Osteocyte (in vitro differentiated cells): ENCODE measurements at regions not wholly inside any gene's neighbourhood (a gene's known extent, or its start where the extent isn't known, plus 50 kb on each side); places are given as distances from the start of the nearest gene placed in this dataset.
A peak's percentile ranks its signal among the peaks of the same experiment; 100 is the strongest.

Experiments used
- DNase-seq: peaks from one replicate; pipeline ENCODE4 v3.0.0; 2021; ENCODE audit warnings: mixed read lengths; ENCODE audit not compliant: unreplicated experiment; ENCODE audit errors: extremely low spot score
- H3K27ac Mint-ChIP-seq: one replicate; pipeline ENCODE4 v1.8.0; 2021; ENCODE audit warnings: mild to moderate bottlenecking, mixed read lengths; ENCODE audit not compliant: unreplicated experiment
- H3K27me3 Mint-ChIP-seq: one replicate; pipeline ENCODE4 v1.8.0; 2021; ENCODE audit warnings: mixed read lengths; ENCODE audit not compliant: unreplicated experiment
- H3K36me3 Mint-ChIP-seq: one replicate; pipeline ENCODE4 v1.8.0; 2021; ENCODE audit warnings: mixed read lengths; ENCODE audit not compliant: unreplicated experiment
- H3K4me1 Mint-ChIP-seq: one replicate; pipeline ENCODE4 v1.8.0; 2021; ENCODE audit warnings: mixed read lengths; ENCODE audit not compliant: unreplicated experiment
- H3K4me3 Mint-ChIP-seq: one replicate; pipeline ENCODE4 v1.8.0; 2021; ENCODE audit warnings: mild to moderate bottlenecking, moderate library complexity, mixed read lengths; ENCODE audit not compliant: unreplicated experiment
- H3K9me3 Mint-ChIP-seq: one replicate; pipeline ENCODE4 v1.8.0; 2021; ENCODE audit warnings: mixed read lengths; ENCODE audit not compliant: unreplicated experiment
- CTCF ChIP-seq: fragments of 200-600 bp; sonication (generic); IDR thresholded peaks from 2 replicates; pipeline ENCODE4 v1.5.0; 2021; ENCODE audit warnings: antibody characterized with exemption, mild to moderate bottlenecking, moderate library complexity

DNA sequence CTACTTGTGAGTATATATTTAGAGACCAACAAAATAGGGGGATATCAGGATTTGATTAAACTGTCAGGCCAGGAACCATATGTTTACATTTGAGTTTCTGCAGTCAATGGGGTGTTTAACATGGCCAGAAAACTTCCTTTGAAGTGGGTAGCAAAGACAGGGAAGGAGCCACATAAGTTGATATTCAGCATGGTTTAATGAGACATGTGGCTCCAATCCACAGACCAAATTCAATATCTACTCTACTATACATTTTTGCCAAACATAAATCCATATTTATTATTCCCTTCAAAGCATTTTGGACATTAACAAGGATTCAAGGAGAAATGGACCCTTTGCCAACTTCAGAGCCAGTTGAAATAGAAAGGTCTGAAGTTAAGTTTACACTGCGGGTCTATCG, 99.8 kb downstream of the TAF11L14 start:
- H3K4me1 Mint-ChIP-seq = peaks cover 46% of the 10 kb centered on the region
- H3K4me3 Mint-ChIP-seq = no peak overlapping the region
- peaks cover 10% of the 10 kb centered on the region for H3K9me3 Mint-ChIP-seq
- no peaks in the 10 kb centered on the region for H3K27me3 Mint-ChIP-seq
- no peak overlapping the region for H3K27ac Mint-ChIP-seq
- no peak for DNase-seq
- no peak for TF ChIP-seq CTCF
- H3K36me3 Mint-ChIP-seq = no peaks in the 10 kb centered on the region

- no peak for TF ChIP-seq CTCF
- DNase-seq = no peak
- peaks cover 10% of the 10 kb centered on the region for H3K9me3 Mint-ChIP-seq
- H3K27me3 Mint-ChIP-seq = no peaks in the 10 kb centered on the region
- no peak overlapping the region for H3K4me3 Mint-ChIP-seq
- H3K27ac Mint-ChIP-seq = peak overlapping the region; percentile 89
- no peaks in the 10 kb centered on the region for H3K36me3 Mint-ChIP-seq
- peaks cover 46% of the 10 kb centered on the region for H3K4me1 Mint-ChIP-seq
Measured at GRCh38 chr5:17735761-17736160, 101.5 kb downstream of the TAF11L14 start.

DNA sequence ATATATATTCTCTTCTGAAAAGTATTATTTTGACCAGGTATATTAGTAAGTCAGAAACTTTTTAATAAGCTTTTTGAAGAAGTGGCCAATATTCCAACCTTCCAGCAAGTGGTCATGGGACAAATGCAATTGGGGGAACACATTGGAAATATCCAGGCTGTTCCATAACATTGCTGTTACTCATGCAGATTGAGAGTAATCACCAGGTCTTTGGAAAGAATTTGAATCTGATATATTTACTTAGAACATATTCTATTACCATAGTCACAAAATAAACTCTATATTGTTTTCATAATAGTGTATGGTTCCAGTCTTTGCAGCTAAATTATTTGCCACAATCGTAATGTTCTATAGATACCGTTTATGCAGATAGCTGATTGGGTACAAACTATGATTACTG, 102.8 kb downstream of the TAF11L14 start:
- Mint-ChIP-seq H3K27ac (peak overlapping the region; percentile 89), H3K36me3 (no peaks in the 10 kb centered on the region), H3K9me3 (peaks cover 10% of the 10 kb centered on the region), H3K27me3 (no peaks in the 10 kb centered on the region), H3K4me3 (no peak overlapping the region), H3K4me1 (peaks cover 41% of the 10 kb centered on the region)
- no peak for TF ChIP-seq CTCF
- no peak for DNase-seq

GRCh38 chr5:17738446-17738845, 104.2 kb downstream of the TAF11L14 start:
- peaks cover 38% of the 10 kb centered on the region for H3K4me1 Mint-ChIP-seq
- H3K36me3 Mint-ChIP-seq = no peaks in the 10 kb centered on the region
- H3K27me3 Mint-ChIP-seq = no peaks in the 10 kb centered on the region
- no peak overlapping the region for H3K27ac Mint-ChIP-seq
- H3K9me3 Mint-ChIP-seq = peaks cover 10% of the 10 kb centered on the region
- TF ChIP-seq CTCF = no peak
- no peak overlapping the region for H3K4me3 Mint-ChIP-seq
- no peak for DNase-seq

- peak overlapping the region; percentile 73 for H3K4me3 Mint-ChIP-seq
- H3K27ac Mint-ChIP-seq = peak overlapping the region; percentile 95
- DNase-seq = no peak
- H3K36me3 Mint-ChIP-seq = peaks cover under 1% of the 10 kb centered on the region
- H3K4me1 Mint-ChIP-seq = peaks cover 22% of the 10 kb centered on the region
- H3K27me3 Mint-ChIP-seq = no peaks in the 10 kb centered on the region
- TF ChIP-seq CTCF = no peak
- H3K9me3 Mint-ChIP-seq = no peaks in the 10 kb centered on the region
Measured at GRCh38 chr5:17743580-17744435, 109.5 kb downstream of the TAF11L14 start.
